ENCODE measurements at regions not wholly inside any gene's neighbourhood (a gene's known extent, or its start where the extent isn't known, plus 50 kb on each side); places are given as distances from the start of the nearest gene placed in this dataset.

DNA sequence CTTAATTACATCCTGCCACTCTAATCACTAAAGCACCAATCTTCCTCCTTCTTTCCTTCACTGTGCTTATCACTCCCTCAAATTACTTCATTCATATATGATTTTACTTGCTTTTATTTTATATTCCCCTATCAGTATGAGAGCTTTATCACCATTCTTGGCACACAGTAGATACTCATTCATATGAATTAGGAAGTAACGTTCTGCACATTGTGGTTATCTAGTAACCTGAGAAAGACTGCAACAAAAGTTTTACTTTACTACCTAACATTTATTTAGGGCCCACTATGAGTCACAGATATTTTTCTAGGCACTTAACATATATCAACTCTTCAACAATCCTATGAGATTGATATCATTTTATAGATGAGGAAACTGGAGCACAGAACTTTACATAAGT, 1559.9 kb upstream of the TENM4 start:
- Mint-ChIP-seq H3K27ac (no peak overlapping the region), H3K36me3 (ENCODE audit: low read depth) (no peaks in the 10 kb centered on the region), H3K9me3 (no peaks in the 10 kb centered on the region), H3K4me3 (no peak overlapping the region), H3K4me1 (no peaks in the 10 kb centered on the region), H3K27me3 (ENCODE audit: low read depth, poor library complexity) (no peaks in the 10 kb centered on the region)
- no peak for DNase-seq
- TF ChIP-seq, protein P1, sequence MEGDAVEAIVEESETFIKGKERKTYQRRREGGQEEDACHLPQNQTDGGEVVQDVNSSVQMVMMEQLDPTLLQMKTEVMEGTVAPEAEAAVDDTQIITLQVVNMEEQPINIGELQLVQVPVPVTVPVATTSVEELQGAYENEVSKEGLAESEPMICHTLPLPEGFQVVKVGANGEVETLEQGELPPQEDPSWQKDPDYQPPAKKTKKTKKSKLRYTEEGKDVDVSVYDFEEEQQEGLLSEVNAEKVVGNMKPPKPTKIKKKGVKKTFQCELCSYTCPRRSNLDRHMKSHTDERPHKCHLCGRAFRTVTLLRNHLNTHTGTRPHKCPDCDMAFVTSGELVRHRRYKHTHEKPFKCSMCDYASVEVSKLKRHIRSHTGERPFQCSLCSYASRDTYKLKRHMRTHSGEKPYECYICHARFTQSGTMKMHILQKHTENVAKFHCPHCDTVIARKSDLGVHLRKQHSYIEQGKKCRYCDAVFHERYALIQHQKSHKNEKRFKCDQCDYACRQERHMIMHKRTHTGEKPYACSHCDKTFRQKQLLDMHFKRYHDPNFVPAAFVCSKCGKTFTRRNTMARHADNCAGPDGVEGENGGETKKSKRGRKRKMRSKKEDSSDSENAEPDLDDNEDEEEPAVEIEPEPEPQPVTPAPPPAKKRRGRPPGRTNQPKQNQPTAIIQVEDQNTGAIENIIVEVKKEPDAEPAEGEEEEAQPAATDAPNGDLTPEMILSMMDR (IDR thresholded peaks at IDR 0.05), result no peak

DNA sequence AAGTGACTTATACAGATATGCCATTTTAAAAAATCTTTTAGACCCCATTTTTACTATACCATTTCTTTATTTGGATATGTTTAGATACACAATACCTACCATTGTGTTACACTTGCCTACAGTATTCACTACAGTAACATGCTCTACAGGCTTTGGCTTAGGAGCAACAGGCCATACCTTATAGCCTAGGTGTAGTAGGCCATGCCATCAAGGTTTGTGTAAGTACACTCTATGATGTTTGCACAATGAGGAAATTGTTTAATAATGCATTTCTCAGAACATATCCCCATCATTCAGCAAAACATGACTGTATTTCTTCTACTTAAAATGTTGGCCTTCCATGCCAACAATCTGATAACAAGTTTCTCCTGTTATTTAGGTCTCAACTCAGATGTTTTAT, 1559.5 kb upstream of the TENM4 start:
- Mint-ChIP-seq H3K36me3 (ENCODE audit: low read depth) (no peaks in the 10 kb centered on the region), H3K9me3 (no peaks in the 10 kb centered on the region), H3K4me1 (no peaks in the 10 kb centered on the region), H3K27me3 (ENCODE audit: low read depth, poor library complexity) (no peaks in the 10 kb centered on the region), H3K4me3 (no peak overlapping the region), H3K27ac (no peak overlapping the region)
- DNase-seq, result no peak
- TF ChIP-seq, protein P1 (IDR thresholded peaks at IDR 0.05), result no peak

DNA sequence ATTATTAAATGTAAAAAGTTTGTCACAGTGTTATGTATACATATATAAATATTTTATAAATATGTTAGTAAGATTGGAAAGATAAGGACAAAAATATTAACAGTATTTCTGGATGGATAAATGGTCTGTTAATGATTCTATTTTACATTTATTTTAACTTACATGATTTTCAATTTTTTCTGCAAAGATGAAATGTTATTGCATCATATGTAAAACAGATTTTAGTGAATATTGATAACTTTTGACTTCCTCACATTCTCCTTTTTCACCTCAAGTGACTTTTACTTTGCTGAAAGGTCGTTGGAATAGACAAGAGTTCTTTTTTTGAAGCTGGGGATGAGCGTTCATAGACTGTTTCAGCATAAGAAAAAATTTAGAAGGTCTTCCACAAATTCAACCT, 1554.7 kb upstream of the TENM4 start:
- no peaks in the 10 kb centered on the region for H3K9me3 Mint-ChIP-seq
- H3K36me3 Mint-ChIP-seq (ENCODE audit: low read depth), result no peaks in the 10 kb centered on the region
- no peak overlapping the region for H3K27ac Mint-ChIP-seq
- TF ChIP-seq, protein P1 (IDR thresholded peaks at IDR 0.05), result no peak
- H3K4me1 Mint-ChIP-seq, result peaks cover under 1% of the 10 kb centered on the region
- no peak for DNase-seq
- no peaks in the 10 kb centered on the region for H3K27me3 Mint-ChIP-seq (ENCODE audit: low read depth, poor library complexity)
- H3K4me3 Mint-ChIP-seq, result no peak overlapping the region

DNA sequence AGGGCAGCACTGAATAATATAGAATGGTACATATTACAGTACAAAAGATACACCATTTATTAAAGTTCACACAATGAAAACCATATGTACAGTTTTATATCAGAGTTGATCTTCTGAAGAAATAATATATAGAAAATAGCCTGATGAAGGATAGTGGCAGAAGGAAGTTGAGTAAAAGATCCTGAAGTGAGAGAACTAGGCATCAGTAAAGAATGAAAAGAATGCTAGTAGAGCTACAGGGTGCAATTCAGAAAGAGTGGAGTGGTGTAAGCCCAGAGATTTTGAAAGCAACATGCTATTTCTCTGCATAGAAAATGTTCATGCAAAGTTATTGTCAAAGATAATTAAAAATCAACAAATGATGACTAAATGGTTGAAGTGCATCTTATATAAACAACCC, 1552.7 kb upstream of the TENM4 start:
- Mint-ChIP-seq H3K4me3 (no peak overlapping the region), H3K4me1 (peaks cover 19% of the 10 kb centered on the region), H3K9me3 (no peaks in the 10 kb centered on the region), H3K27me3 (ENCODE audit: low read depth, poor library complexity) (no peaks in the 10 kb centered on the region), H3K36me3 (ENCODE audit: low read depth) (no peaks in the 10 kb centered on the region), H3K27ac (no peak overlapping the region)
- TF ChIP-seq, protein P1 (IDR thresholded peaks at IDR 0.05), result no peak
- no peak for DNase-seq

DNA sequence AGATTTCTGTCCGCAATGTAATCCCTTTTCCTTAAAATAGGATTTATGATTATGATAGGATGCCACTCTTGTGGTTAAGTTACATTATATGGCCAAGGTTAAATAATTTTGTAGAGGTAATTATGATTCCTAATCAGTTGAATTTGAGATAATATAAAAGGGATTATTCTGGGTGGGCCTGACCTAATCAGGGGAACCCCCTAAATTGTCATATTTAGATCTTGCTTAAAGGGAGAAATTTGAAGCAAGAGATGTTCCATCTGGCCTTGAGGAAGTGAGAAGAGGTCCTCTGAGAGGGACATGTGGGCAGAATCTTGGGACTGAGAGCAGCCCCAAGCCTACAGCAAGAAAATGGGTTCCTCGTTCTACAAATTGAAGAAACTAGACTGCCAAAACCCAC, 1550.1 kb upstream of the TENM4 start:
- Mint-ChIP-seq H3K36me3 (ENCODE audit: low read depth) (no peaks in the 10 kb centered on the region), H3K4me3 (no peak overlapping the region), H3K27me3 (ENCODE audit: low read depth, poor library complexity) (no peaks in the 10 kb centered on the region), H3K4me1 (peaks cover 21% of the 10 kb centered on the region), H3K9me3 (no peaks in the 10 kb centered on the region), H3K27ac (no peak overlapping the region)
- no peak for DNase-seq
- TF ChIP-seq, protein P1 (IDR thresholded peaks at IDR 0.05), result no peak

DNA sequence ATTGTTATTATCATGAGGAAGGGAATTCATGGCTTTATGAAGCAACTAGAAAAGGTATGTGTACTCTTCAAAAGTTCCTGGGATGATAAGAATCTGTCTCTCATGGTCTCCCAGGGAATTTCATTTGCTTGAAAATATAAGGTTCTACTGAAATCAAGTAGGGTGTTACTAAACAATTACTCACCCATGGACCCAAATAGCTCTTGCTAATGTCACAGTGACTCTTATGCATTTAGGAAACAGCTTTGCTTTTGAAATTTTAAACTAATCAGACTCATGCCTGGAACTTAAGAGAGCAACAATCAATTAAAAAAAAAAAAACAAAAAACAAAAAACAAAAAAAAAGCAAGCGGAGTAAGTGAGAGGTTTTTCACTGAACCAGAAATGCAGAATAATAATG, 1546.3 kb upstream of the TENM4 start:
- Mint-ChIP-seq H3K27ac (no peak overlapping the region), H3K9me3 (no peaks in the 10 kb centered on the region), H3K4me3 (no peak overlapping the region), H3K27me3 (ENCODE audit: low read depth, poor library complexity) (no peaks in the 10 kb centered on the region), H3K4me1 (peaks cover 29% of the 10 kb centered on the region), H3K36me3 (ENCODE audit: low read depth) (no peaks in the 10 kb centered on the region)
- TF ChIP-seq, protein P1 (IDR thresholded peaks at IDR 0.05), result no peak
- DNase-seq, result no peak

Measured in nephron progenitor cell (in vitro differentiated cells).